Astrocyte (in vitro differentiated cells and primary cell): ENCODE measurements at regions not wholly inside any gene's neighbourhood (a gene's known extent, or its start where the extent isn't known, plus 50 kb on each side); places are given as distances from the start of the nearest gene placed in this dataset.

Experiments used
- DNase-seq: peaks from one replicate; pipeline ENCODE4 v3.0.0-alpha.2; 2010; ENCODE audit warnings: low read depth
- FAIRE-seq: peaks from 2 replicates; lab custom pipeline; 2011; peaks lifted over from hg19 to GRCh38; lab: Jason Lieb, UNC
- H2AFZ ChIP-seq: 2 replicates; pipeline ENCODE4 v1.6.0; 2012; ENCODE audit warnings: low read depth, low read length, inconsistent platforms
- H3K27ac ChIP-seq: 2 replicates; pipeline ENCODE4 v1.5.1; 2011; ENCODE audit warnings: low read depth, low read length, inconsistent platforms
- H3K27me3 ChIP-seq: 2 replicates; pipeline ENCODE4 v1.6.0; 2011; ENCODE audit warnings: low read length, inconsistent platforms; ENCODE audit not compliant: insufficient read depth
- H3K36me3 ChIP-seq: 2 replicates; pipeline ENCODE4 v1.5.1; 2011; ENCODE audit warnings: low read length, inconsistent platforms; ENCODE audit not compliant: insufficient read depth
- H3K4me1 ChIP-seq: 2 replicates; pipeline ENCODE4 v1.5.1; 2011; ENCODE audit warnings: low read length, inconsistent platforms; ENCODE audit not compliant: insufficient read depth
- H3K4me2 ChIP-seq: 2 replicates; pipeline ENCODE4 v1.6.0; 2012; ENCODE audit warnings: low read length, inconsistent platforms
- H3K4me3 ChIP-seq: 2 replicates; pipeline ENCODE4 v1.5.1; 2011; ENCODE audit warnings: low read depth, mild to moderate bottlenecking, low read length, inconsistent platforms; ENCODE audit not compliant: insufficient read depth
- H3K79me2 ChIP-seq: 2 replicates; pipeline ENCODE4 v1.6.0; 2012; ENCODE audit warnings: mild to moderate bottlenecking, low read length, inconsistent platforms; ENCODE audit not compliant: insufficient read depth
- H3K9ac ChIP-seq: 2 replicates; pipeline ENCODE4 v1.6.0; 2012; ENCODE audit warnings: mild to moderate bottlenecking, low read length, inconsistent platforms
- H3K9me3 ChIP-seq: 2 replicates; pipeline ENCODE4 v1.5.1; 2012; ENCODE audit warnings: low read depth, mild to moderate bottlenecking, low read length, inconsistent platforms; ENCODE audit not compliant: insufficient read depth
- H4K20me1 ChIP-seq: 2 replicates; pipeline ENCODE4 v1.6.0; 2012; ENCODE audit warnings: low read length, inconsistent platforms; ENCODE audit not compliant: insufficient read depth
- H3K27ac Mint-ChIP-seq: one replicate; pipeline ENCODE4 v1.8.0; 2021; ENCODE audit warnings: mild to moderate bottlenecking, mixed read lengths; ENCODE audit not compliant: unreplicated experiment
- H3K27me3 Mint-ChIP-seq: one replicate; pipeline ENCODE4 v1.8.0; 2021; ENCODE audit warnings: low read depth, mixed read lengths; ENCODE audit not compliant: unreplicated experiment
- H3K36me3 Mint-ChIP-seq: one replicate; pipeline ENCODE4 v1.8.0; 2021; ENCODE audit warnings: low read depth, mixed read lengths; ENCODE audit not compliant: unreplicated experiment
- H3K4me1 Mint-ChIP-seq: one replicate; pipeline ENCODE4 v1.8.0; 2021; ENCODE audit warnings: low read depth, mixed read lengths; ENCODE audit not compliant: unreplicated experiment
- H3K4me3 Mint-ChIP-seq: one replicate; pipeline ENCODE4 v1.8.0; 2021; ENCODE audit warnings: mild to moderate bottlenecking, moderate library complexity, mixed read lengths; ENCODE audit not compliant: unreplicated experiment
- H3K9me3 Mint-ChIP-seq: one replicate; pipeline ENCODE4 v1.8.0; 2021; ENCODE audit warnings: mild to moderate bottlenecking, mixed read lengths; ENCODE audit not compliant: unreplicated experiment
- EZH2 ChIP-seq: IDR thresholded peaks from 2 replicates; pipeline ENCODE4 v1.6.1; 2012; ENCODE audit warnings: mild to moderate bottlenecking, low read length, inconsistent platforms; ENCODE audit not compliant: insufficient read depth
- TF ChIP-seq, protein P1 (sequence below): IDR thresholded peaks from 2 replicates; pipeline ENCODE4 v1.5.1; 2011; ENCODE audit warnings: low read depth, mild to moderate bottlenecking, inconsistent platforms, low read length, moderate library complexity; ENCODE audit not compliant: insufficient read depth

DNA sequence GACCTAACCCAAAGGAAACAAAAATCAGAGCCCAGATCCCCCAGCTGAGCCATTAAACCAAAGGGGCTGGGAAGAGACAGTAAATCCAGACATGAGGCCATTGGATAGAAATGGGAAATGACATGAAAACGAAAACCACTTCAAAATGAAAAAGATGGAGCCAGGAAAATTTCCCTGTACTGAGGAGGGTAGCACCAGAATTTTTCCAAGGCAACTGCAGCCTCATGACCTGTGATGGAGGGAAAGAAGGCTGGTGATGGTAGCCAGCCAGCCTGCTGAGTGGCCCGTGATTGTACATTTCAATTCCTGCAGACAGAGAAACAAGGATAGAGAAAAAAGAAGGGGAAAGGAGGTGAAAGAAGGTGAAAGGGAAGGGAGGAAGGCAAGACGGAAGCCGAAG, 268.4 kb upstream of the PLET1 start:
- no peak overlapping the region for H2AFZ ChIP-seq
- Mint-ChIP-seq H3K4me1 (peaks cover 2% of the 10 kb centered on the region), H3K9me3 (peaks cover 5% of the 10 kb centered on the region), H3K27me3 (peaks cover 9% of the 10 kb centered on the region), H3K4me3 (no peak overlapping the region), H3K36me3 (no peaks in the 10 kb centered on the region), H3K27ac (no peak overlapping the region)
- H4K20me1 ChIP-seq, result no peaks in the 10 kb centered on the region
- no peaks in the 10 kb centered on the region for H3K79me2 ChIP-seq
- FAIRE-seq, result no peak
- H3K27ac ChIP-seq, result no peak overlapping the region
- H3K36me3 ChIP-seq, result no peaks in the 10 kb centered on the region
- no peak for TF ChIP-seq EZH2
- TF ChIP-seq, protein P1, sequence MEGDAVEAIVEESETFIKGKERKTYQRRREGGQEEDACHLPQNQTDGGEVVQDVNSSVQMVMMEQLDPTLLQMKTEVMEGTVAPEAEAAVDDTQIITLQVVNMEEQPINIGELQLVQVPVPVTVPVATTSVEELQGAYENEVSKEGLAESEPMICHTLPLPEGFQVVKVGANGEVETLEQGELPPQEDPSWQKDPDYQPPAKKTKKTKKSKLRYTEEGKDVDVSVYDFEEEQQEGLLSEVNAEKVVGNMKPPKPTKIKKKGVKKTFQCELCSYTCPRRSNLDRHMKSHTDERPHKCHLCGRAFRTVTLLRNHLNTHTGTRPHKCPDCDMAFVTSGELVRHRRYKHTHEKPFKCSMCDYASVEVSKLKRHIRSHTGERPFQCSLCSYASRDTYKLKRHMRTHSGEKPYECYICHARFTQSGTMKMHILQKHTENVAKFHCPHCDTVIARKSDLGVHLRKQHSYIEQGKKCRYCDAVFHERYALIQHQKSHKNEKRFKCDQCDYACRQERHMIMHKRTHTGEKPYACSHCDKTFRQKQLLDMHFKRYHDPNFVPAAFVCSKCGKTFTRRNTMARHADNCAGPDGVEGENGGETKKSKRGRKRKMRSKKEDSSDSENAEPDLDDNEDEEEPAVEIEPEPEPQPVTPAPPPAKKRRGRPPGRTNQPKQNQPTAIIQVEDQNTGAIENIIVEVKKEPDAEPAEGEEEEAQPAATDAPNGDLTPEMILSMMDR, result no peak
- DNase-seq, result no peak
- H3K4me1 ChIP-seq, result no peaks in the 10 kb centered on the region
- H3K27me3 ChIP-seq, result no peaks in the 10 kb centered on the region
- no peak overlapping the region for H3K4me3 ChIP-seq
- H3K9me3 ChIP-seq, result no peaks in the 10 kb centered on the region
- no peak overlapping the region for H3K9ac ChIP-seq
- H3K4me2 ChIP-seq, result no peak overlapping the region

DNA sequence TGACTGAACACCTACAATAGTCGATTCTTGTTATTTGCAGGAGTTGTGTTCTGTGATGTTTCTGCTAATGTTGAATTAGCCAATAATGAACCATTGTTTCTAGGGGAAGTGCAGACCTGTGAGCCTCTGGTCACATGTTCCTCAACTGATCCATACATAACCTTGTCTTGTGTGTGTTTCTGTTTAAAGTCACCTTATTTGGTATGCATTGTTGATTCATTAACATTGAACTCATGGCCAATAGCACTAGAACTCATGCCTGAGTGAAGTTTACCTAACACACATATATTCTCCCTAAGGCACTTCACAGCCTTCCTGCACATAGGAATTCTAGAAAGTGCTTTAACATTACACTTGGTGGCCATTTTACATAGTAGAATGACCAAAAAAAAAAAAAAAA, 271.8 kb upstream of the PLET1 start:
- H3K9ac ChIP-seq, result no peak overlapping the region
- no peaks in the 10 kb centered on the region for H4K20me1 ChIP-seq
- no peaks in the 10 kb centered on the region for H3K27me3 ChIP-seq
- no peak for DNase-seq
- Mint-ChIP-seq H3K27ac (no peak overlapping the region), H3K4me3 (no peak overlapping the region), H3K4me1 (peaks cover 4% of the 10 kb centered on the region), H3K9me3 (peaks cover 8% of the 10 kb centered on the region), H3K27me3 (peaks cover 17% of the 10 kb centered on the region), H3K36me3 (no peaks in the 10 kb centered on the region)
- no peak overlapping the region for H3K4me3 ChIP-seq
- no peak overlapping the region for H2AFZ ChIP-seq
- H3K79me2 ChIP-seq, result no peaks in the 10 kb centered on the region
- no peaks in the 10 kb centered on the region for H3K4me1 ChIP-seq
- no peak overlapping the region for H3K27ac ChIP-seq
- H3K36me3 ChIP-seq, result no peaks in the 10 kb centered on the region
- TF ChIP-seq, protein P1, result no peak
- no peak for TF ChIP-seq EZH2
- FAIRE-seq, result no peak
- H3K9me3 ChIP-seq, result no peaks in the 10 kb centered on the region
- H3K4me2 ChIP-seq, result no peak overlapping the region

DNA sequence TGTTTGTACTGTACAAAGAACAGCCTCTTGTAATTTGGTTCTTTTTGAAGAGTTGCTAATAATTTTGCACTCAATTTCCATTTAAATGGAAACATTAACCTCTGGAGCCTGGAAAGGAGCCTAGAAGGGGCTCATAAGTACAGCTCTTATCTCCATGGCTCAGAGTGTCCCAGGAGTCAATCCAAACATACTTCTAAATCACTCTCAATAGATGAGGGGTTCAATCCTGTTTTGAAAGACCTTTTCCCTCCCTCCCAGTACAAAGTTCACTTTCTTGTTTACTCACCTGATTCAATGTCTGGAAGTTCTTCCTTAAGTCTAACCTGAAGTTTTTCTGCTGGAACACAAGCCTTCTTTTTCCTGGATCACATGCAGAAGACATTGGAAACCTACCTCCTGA, 273.0 kb upstream of the PLET1 start:
- FAIRE-seq, result no peak
- peaks cover 15% of the 10 kb centered on the region for H3K27me3 Mint-ChIP-seq

More for the DNA sequence above, 273.0 kb upstream of the PLET1 start:
- TF ChIP-seq EZH2, result no peak
- TF ChIP-seq, protein P1, result no peak
- no peak for DNase-seq
- Mint-ChIP-seq H3K27ac (no peak overlapping the region), H3K9me3 (peaks cover 8% of the 10 kb centered on the region), H3K36me3 (no peaks in the 10 kb centered on the region), H3K4me1 (peaks cover 3% of the 10 kb centered on the region), H3K4me3 (no peak overlapping the region)
- Histone ChIP-seq H2AFZ (no peak overlapping the region), H3K36me3 (no peaks in the 10 kb centered on the region), H3K9me3 (no peaks in the 10 kb centered on the region), H3K4me3 (no peak overlapping the region), H3K27ac (no peak overlapping the region), H3K79me2 (no peaks in the 10 kb centered on the region), H3K9ac (no peak overlapping the region), H3K4me2 (no peak overlapping the region), H3K4me1 (no peaks in the 10 kb centered on the region), H3K27me3 (no peaks in the 10 kb centered on the region), H4K20me1 (no peaks in the 10 kb centered on the region)
